ENCODE measurements at regions not wholly inside any gene's neighbourhood (a gene's known extent, or its start where the extent isn't known, plus 50 kb on each side); places are given as distances from the start of the nearest gene placed in this dataset.

DNA sequence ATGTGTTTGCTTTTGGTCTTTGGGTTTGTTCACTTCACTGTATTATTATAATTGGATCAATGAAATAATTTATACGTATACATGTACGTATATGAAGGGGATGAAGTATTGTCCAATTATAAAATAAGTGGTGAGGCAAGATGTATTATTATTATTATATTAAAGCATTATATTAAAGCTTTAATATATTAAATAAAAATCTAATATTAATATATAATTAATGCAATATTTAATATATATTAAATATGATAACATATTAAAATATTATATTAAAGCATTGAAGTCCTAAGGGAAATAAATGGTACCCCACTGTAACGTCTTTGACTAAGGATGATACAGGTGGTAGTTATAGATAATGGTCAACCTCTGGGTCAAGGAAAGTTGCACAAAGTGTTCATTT, 63.7 kb upstream of the RTL1 start:
- TF ChIP-seq, protein P1, sequence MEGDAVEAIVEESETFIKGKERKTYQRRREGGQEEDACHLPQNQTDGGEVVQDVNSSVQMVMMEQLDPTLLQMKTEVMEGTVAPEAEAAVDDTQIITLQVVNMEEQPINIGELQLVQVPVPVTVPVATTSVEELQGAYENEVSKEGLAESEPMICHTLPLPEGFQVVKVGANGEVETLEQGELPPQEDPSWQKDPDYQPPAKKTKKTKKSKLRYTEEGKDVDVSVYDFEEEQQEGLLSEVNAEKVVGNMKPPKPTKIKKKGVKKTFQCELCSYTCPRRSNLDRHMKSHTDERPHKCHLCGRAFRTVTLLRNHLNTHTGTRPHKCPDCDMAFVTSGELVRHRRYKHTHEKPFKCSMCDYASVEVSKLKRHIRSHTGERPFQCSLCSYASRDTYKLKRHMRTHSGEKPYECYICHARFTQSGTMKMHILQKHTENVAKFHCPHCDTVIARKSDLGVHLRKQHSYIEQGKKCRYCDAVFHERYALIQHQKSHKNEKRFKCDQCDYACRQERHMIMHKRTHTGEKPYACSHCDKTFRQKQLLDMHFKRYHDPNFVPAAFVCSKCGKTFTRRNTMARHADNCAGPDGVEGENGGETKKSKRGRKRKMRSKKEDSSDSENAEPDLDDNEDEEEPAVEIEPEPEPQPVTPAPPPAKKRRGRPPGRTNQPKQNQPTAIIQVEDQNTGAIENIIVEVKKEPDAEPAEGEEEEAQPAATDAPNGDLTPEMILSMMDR (IDR thresholded peaks at IDR 0.05), result no peak
- no peak for TF ChIP-seq POLR2A (IDR thresholded peaks at IDR 0.05)
